Fibroblast of skin of left biceps (primary cell): ENCODE measurements at regions not wholly inside any gene's neighbourhood (a gene's known extent, or its start where the extent isn't known, plus 50 kb on each side); places are given as distances from the start of the nearest gene placed in this dataset.
"Not testable (repeated sequence)": the region's sequence is repeated elsewhere in the genome, so short reads cannot be mapped to it uniquely, and the experiment has no call there.

Experiments used
- DNase-seq, 2 experiments: peaks; one replicate each; pipeline ENCODE4 v3.0.0-alpha.2; 2013; ENCODE audit warnings: low read depth in 2 of 2

- peak in 1 of 2 experiments; percentile 11 for DNase-seq
These were observed 133.4 kb downstream of the MACC1 start for GRCh38 chr7:20083781-20084180.

GRCh38 chr7:20079080-20079479, 138.1 kb downstream of the MACC1 start:
- DNase-seq = no peak

- DNase-seq = no peak
These were observed 140.3 kb downstream of the MACC1 start for GRCh38 chr7:20076835-20077234.

GRCh38 chr7:20075992-20076820, 141.0 kb downstream of the MACC1 start:
- no peak for DNase-seq

- DNase-seq = no peak
These were observed 141.7 kb downstream of the MACC1 start for GRCh38 chr7:20075440-20075839.

GRCh38 chr7:20068004-20068403, 149.2 kb downstream of the MACC1 start:
- not testable (repeated sequence) for DNase-seq

- DNase-seq = peak; percentile 47 to 58
These were observed 152.0 kb downstream of the MACC1 start for GRCh38 chr7:20064974-20065862.

- no peak for DNase-seq
These were observed 152.8 kb downstream of the MACC1 start for GRCh38 chr7:20064181-20064970.

- DNase-seq = no peak
These were observed 153.5 kb downstream of the MACC1 start for GRCh38 chr7:20063644-20064043.

GRCh38 chr7:20062932-20063331, 154.3 kb downstream of the MACC1 start:
- no peak for DNase-seq

GRCh38 chr7:20053334-20054104, 163.7 kb downstream of the MACC1 start:
- DNase-seq = no peak

- DNase-seq = no peak
These were observed 166.8 kb downstream of the MACC1 start for GRCh38 chr7:20050241-20050966.

- DNase-seq = no peak
These were observed 178.5 kb downstream of the MACC1 start for GRCh38 chr7:20038676-20039075.

GRCh38 chr7:20035279-20035875, 181.8 kb downstream of the MACC1 start:
- DNase-seq = no peak

GRCh38 chr7:20033621-20034400, 183.4 kb downstream of the MACC1 start:
- DNase-seq = peak; percentile 80 to 81

- DNase-seq = no peak
These were observed 184.4 kb downstream of the MACC1 start for GRCh38 chr7:20032741-20033140.

- peak; percentile 32 to 44 for DNase-seq
These were observed 186.2 kb downstream of the MACC1 start for GRCh38 chr7:20030915-20031362.

- no peak for DNase-seq
These were observed 186.8 kb downstream of the MACC1 start for GRCh38 chr7:20030417-20030816.

- DNase-seq = no peak
These were observed 190.4 kb downstream of the MACC1 start for GRCh38 chr7:20026762-20027161.
